GM19328 (cell line): ENCODE measurements at regions not wholly inside any gene's neighbourhood (a gene's known extent, or its start where the extent isn't known, plus 50 kb on each side); places are given as distances from the start of the nearest gene placed in this dataset.

ENCODE experiments used
- ATAC-seq: cut with Tn5 transposase; IDR thresholded peaks from one replicate; pipeline ENCODE4 v1.9.1; 2021; ENCODE audit warnings: mild to moderate bottlenecking, moderate library complexity; ENCODE audit not compliant: unreplicated experiment

- no peak for ATAC-seq
These were observed 311.8 kb upstream of the ATP2B1 start for GRCh38 chr12:90020436-90020835.

DNA sequence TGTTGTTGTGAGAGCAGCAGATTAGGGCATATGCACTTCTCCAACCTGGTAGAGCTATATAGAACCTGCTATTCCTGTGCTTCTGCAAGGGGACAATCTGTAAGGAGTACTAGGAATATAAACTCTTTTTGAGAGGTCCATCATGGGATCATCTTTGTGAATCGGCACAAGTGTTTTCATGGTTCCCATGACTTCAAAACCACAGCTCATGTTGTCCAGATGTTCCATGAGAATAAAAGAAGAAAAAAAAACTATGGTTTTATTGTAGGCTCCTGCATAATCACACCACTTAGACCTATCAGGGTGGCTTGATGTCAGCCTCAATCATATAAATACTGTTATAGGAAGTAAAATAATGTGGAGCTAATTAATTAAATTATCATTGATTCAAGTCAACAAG lies 311.4 kb upstream of the ATP2B1 start:
- no peak for ATAC-seq

DNA sequence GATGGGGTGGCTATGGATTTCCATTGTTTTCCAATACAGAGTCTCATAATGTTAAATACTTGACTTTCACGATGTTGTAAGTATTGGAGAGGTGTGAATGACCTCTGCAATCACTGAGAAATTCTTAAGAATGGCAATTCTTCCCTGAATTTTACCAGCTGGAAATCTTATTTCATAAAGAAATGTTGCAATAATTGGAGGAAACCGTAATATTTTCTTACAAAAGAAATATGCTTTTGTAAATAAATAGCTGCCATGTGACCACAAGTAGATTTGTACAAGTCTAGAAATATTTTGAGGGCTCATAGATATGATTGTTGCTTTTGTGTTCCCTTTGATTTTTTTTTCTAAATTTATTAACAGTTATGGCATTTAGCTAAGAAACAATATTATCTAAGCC lies 308.7 kb upstream of the ATP2B1 start:
- no peak for ATAC-seq

DNA sequence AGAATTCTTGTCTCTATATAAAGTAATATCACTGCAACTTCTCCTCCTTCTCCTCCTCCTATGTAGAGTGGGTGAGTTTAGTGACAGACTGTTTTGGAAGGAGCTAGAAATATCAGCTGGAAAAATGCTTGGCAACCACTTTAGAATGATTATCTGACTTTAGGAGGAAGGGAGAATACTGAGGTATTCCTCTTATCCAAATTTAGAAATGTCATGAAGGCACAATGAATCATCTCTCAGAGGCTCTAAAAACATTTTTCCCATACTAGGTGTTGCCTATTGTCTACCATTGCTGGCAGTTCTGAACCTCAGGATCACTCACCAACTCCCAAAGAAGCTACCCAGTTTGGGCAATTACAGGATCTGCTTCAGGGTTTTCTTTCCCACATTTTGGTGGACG lies 306.6 kb upstream of the ATP2B1 start:
- no peak for ATAC-seq

- ATAC-seq = no peak
These were observed 304.8 kb upstream of the ATP2B1 start for GRCh38 chr12:90013409-90013808.

DNA sequence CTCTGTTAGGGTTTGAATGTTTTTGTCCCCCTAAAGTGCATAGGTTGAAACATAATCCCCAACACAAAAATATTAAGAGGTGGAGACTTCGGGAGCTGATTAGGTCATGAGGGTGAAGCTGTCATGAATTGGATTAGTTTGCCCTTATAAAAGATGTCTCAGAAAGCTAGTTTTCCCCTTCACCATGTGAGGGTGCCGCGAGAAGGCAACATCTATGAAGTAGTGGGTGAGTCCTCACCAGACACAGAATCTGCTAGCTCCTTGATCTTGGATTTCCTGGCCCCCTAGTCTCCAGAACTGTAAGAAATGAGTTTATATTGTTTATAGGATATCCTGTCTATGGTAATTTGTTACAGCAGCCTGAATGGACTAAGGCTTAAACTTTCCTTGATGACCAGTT lies 301.5 kb upstream of the ATP2B1 start:
- ATAC-seq = no peak

GRCh38 chr12:90008277-90008676 lies 299.6 kb upstream of the ATP2B1 start:
- no peak for ATAC-seq

GRCh38 chr12:90004319-90005074 lies 295.9 kb upstream of the ATP2B1 start:
- no peak for ATAC-seq

- ATAC-seq = no peak
These were observed 295.1 kb upstream of the ATP2B1 start for GRCh38 chr12:90003688-90004087.

GRCh38 chr12:90000721-90001120 lies 292.1 kb upstream of the ATP2B1 start:
- ATAC-seq = no peak

DNA sequence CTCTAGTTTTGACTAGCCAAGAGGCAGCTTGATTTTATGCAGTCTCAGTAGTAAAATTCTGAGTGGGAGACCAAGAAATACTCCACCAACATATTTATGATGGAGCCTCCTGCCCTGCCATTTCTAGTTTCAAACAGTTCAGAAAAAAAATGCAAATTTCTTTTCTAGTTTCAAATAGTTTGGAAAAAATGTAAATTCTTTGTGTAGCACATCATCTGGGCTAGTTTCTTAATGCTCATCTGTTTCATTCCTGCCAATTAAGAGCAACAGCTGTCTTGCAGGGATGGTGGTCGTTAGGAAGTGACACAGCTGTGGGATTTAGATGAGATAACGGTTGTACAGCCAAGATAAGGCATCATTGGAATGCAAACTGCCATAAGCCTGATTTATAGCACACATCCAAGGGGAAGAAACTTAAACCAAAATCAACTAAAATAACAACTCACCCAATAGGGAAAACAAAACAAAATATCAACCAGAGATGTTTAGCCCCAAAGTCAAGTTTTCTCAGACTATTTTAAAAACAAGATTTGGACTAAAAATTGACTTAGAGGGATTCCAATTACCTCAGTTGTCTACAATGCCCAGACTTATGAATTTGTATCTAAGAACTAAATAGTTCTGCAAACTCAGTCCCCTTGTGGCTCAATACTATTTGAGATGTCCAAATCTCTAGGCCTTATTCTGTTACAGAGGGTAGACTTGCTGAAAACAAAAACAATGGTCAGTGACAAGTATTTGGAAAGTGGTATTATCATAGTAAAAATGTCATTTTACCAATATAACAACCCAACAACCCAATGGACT lies 291.3 kb upstream of the ATP2B1 start:
- no peak for ATAC-seq

DNA sequence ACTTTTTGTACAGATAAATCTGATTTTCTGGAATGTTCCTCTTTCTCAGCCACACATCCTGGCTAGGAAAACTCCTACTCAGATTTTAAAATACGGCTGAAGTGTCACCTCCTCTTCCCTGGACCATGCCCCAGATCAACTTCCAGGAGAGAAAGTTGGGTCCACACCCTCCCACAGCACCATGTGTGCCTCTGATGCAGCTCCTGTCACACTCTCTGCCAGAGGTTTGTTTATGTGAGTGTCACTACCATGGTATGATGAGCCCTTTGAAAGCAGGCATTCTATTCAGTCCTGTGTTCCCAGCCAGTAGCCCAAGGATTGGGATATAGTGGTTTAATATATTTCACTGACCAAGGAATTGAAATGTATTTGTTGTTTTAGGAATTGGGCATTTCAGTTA lies 287.2 kb upstream of the ATP2B1 start:
- ATAC-seq = no peak

DNA sequence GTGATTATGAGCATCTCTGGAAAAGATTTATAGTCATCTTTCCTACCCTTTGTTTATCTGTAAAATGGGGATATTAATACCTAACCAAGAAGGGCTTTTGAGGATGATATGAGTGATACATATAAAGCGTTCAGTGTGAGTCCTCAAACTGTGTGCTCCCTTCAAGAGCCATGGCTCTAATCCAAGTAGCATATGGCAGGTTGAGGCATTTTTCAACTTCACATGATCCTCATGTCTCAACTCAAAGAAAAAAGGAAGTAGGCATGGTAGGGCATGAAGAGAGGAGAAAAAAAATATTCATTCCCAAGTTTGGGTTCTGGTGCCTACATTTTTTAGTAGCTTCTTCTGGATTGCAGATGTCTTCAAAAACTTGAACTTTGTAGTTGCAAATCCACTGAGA lies 286.3 kb upstream of the ATP2B1 start:
- ATAC-seq = no peak

DNA sequence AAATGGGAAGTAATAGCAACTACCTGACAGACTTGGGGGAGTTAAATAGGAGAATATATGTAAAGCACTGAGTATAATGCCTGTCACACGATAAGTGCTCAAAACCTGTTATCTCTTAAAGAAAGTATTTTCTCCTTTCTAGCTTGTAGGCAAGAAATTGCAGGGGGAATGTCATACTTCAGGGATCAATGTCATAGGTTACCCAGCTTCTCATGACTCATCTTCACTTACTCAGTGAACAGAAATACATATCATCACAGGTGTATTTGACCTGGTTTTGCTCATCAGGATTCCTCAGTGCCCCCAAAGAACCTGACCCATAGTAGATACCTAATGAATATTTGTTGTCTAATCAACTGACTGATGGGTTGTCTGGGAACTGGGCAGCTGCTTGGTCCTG lies 285.0 kb upstream of the ATP2B1 start:
- no peak for ATAC-seq

- no peak for ATAC-seq
These were observed 284.2 kb upstream of the ATP2B1 start for GRCh38 chr12:89992668-89993451.

GRCh38 chr12:89991807-89992590 lies 283.4 kb upstream of the ATP2B1 start:
- ATAC-seq = no peak

DNA sequence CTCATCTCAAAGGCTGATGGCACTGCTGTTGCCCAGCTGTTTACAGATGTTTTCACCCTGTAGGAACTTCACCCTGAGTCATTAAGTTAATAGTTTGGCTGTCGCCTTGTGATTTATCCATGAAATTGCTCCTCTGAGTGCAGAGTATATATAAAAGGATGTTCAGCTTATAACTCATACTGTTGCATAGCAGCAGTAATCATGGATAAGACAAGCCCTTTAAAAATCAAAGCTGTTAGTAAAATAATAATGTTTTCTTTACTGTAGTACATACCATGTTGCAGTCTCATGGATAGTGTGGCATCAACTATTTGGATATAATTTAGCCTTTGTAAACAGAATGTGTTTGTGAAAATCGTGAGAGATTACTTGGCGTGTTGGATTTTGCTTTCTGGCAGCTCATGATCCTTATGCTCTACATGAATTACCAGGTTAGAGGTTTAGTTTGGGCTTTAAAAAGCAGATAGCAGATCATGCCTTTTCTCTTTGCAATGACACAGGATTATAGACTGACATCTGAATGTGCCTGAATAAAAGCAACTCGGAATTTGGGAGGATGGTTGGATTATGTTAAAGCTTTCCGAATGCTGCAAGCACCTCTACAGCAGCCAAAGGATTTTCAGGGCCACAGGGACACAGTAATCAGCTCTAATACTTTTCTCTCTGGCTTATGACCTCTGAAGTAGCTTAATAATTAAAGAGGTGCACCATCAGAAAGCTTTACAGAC lies 279.7 kb upstream of the ATP2B1 start:
- ATAC-seq = no peak

- ATAC-seq = no peak
These were observed 277.3 kb upstream of the ATP2B1 start for GRCh38 chr12:89985935-89986334.

DNA sequence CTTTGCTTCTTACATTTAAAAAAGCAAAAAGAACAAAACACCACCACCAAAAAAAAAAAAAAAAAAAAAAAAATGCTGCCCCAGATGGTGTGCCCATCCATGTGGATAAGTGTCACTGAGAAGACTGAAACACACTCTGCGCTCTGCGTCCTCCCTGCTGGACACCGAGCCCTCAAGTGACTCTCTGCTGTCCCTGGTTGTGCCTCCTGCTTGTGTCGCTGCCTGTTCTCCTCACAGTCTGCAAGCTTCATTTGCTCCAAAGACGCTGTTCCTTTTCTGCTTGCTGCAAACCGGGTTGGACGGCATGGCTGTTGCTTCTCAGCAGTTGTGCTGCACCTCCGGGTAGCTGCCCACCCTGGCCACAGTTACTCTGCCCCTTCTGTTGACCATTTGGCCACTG lies 276.2 kb upstream of the ATP2B1 start:
- no peak for ATAC-seq

- ATAC-seq = no peak
These were observed 275.0 kb upstream of the ATP2B1 start for GRCh38 chr12:89983622-89984021.
